AG09309 (cell line): ENCODE measurements at regions not wholly inside any gene's neighbourhood (a gene's known extent, or its start where the extent isn't known, plus 50 kb on each side); places are given as distances from the start of the nearest gene placed in this dataset.

ENCODE experiments used
- DNase-seq: peaks from one replicate; pipeline ENCODE4 v3.0.0-alpha.2; 2010; ENCODE audit warnings: low read depth
- H3K4me3 ChIP-seq: 2 replicates; pipeline ENCODE4 v1.5.1; 2011; ENCODE audit warnings: mild to moderate bottlenecking, low read depth, low read length, moderate library complexity; ENCODE audit not compliant: control insufficient read depth
- TF ChIP-seq, protein P1 (sequence below): IDR thresholded peaks from 2 replicates; pipeline ENCODE4 v1.5.1; 2011; ENCODE audit warnings: mild to moderate bottlenecking, low read depth, low read length, inconsistent platforms; ENCODE audit not compliant: insufficient read depth, control insufficient read depth; ENCODE audit errors: missing control alignments

DNA sequence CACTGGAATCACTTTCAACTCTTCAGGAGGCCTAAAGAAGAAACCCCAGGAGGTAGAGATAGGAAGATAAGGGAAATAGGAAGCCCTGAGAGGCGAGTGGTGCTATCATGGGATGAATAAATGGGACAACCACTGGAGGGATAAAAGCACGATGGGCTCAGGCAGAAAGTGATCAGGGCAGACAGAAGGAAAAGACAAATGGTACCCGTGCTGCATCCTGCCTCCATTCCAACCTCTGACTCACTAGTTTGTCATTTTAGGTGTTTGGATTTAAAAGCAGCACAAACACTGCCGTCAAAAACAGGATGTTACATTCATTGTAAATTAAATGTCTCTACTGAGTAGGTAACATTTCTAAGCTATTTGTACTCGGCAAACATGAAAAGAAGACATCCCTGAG lies 314.3 kb upstream of the HTR2A start:
- H3K4me3 ChIP-seq = no peak overlapping the region
- TF ChIP-seq, protein P1, sequence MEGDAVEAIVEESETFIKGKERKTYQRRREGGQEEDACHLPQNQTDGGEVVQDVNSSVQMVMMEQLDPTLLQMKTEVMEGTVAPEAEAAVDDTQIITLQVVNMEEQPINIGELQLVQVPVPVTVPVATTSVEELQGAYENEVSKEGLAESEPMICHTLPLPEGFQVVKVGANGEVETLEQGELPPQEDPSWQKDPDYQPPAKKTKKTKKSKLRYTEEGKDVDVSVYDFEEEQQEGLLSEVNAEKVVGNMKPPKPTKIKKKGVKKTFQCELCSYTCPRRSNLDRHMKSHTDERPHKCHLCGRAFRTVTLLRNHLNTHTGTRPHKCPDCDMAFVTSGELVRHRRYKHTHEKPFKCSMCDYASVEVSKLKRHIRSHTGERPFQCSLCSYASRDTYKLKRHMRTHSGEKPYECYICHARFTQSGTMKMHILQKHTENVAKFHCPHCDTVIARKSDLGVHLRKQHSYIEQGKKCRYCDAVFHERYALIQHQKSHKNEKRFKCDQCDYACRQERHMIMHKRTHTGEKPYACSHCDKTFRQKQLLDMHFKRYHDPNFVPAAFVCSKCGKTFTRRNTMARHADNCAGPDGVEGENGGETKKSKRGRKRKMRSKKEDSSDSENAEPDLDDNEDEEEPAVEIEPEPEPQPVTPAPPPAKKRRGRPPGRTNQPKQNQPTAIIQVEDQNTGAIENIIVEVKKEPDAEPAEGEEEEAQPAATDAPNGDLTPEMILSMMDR = no peak
- DNase-seq = no peak

- TF ChIP-seq, protein P1 = no peak
- DNase-seq = no peak
- no peak overlapping the region for H3K4me3 ChIP-seq
Observed at GRCh38 chr13:47206111-47206510, 309.3 kb upstream of the HTR2A start.

DNA sequence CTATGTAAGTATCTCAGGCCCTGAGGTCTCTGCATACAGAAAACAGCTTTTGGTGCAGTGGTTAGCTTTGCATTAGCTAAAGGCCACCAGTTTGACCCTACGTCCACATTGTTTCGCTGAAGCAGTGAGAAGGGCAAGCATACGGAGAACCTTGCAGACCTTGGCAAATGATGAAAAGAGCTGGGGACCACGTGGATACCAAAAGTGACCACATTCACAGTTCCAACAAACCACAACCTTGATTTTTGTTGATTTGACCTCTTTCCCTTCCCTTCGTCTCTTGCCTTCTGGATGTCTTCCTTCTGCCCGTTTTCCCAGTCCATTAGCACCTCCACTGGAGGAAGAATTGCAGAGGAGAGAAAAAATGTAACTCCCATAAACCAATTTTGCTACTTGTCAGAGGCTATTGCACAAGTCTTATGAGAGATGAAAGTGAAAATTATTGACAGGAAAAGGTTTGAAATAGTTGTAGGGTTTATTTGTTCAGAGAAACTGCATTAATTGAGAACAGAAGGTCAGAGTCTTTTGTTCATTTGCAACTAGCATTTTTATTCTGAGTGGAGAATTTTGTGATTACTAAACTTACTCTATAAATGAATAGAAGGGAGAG lies 293.9 kb upstream of the HTR2A start:
- no peak overlapping the region for H3K4me3 ChIP-seq
- DNase-seq = no peak
- TF ChIP-seq, protein P1 = no peak

DNA sequence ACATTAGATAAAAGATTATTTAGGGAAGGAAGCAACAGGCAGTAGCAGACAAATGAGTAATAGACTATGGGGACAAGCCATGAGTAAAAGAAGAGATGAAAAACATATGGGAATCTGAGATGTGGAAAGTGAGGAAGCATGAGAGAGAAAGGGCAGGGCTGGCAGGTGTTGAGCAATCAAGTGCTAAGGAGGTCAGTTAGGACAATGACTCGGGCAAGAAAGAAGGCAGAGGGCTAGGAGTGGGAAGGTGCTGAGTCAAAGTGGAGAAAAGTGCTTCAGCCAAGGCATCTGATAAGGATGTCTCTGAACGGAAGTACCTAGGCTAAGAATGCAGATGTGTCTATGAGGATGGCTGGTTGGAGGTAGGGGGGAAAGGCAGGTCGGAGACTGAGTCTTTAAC lies 291.9 kb upstream of the HTR2A start:
- DNase-seq = peak; percentile 63
- H3K4me3 ChIP-seq = no peak overlapping the region
- TF ChIP-seq, protein P1 = no peak

DNA sequence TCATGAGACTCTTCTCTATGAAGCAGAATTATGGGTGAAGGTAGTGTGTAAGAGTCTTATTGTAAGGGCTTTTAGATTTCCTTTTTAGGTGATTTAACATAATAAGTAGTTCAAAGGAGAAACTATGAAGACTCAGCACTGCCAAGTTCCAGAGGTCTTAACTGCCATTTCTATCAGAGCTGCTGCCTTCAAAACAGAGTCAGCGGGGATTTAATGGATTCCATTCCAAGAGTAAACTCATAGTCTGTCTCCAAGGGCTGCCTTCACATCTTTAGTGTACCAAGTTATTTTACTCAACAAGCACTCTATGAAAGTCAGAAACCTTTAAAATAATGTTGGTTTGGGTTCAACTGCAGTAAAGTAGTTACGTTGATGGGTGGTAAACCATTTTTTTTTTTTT lies 289.6 kb upstream of the HTR2A start:
- H3K4me3 ChIP-seq = no peak overlapping the region
- TF ChIP-seq, protein P1 = no peak
- no peak for DNase-seq

DNA sequence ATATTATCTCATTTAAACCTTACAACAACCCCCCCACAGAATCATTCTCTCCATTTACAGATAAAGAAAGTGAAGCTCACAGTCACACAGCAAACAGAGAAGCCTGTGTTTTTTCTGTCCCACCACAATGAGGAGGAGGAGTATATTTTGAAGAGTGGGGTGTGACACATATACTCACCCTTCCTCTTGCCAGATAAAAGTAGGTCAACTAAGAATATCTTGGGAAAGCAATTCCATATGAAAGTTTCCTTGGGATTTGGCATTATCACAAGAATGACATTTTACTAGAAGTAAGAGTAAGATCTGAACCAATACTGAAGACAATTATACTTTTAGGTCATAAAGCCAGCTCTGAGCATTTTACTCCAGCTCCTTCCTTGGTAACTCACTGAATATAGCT lies 287.5 kb upstream of the HTR2A start:
- no peak overlapping the region for H3K4me3 ChIP-seq
- TF ChIP-seq, protein P1 = no peak
- peak; percentile 37 for DNase-seq

DNA sequence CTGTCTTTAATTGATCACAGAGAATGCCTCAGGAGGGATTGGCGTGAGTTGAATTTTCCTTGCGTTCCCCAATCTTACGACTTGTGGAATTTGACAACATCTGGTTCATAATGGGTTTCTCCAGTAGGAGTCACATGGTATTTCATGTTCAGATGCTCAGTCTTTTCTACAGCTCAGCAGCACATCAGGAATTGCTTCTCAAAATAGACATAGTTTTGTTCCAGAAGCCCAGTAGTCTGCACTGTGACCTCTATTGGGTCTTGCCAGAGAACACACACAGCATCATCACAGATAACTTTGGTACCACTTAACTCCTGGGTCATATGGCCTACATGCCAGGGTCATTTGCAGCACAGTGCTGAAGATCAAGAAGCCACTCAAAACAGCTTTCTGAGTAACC lies 282.5 kb upstream of the HTR2A start:
- DNase-seq = no peak
- H3K4me3 ChIP-seq = no peak overlapping the region
- TF ChIP-seq, protein P1 = no peak
